Mesenteric fat pad (tissue), 1 donor: ENCODE measurements at regions not wholly inside any gene's neighbourhood (a gene's known extent, or its start where the extent isn't known, plus 50 kb on each side); places are given as distances from the start of the nearest gene placed in this dataset.
"Not testable (repeated sequence)": the region's sequence is repeated elsewhere in the genome, so short reads cannot be mapped to it uniquely, and the experiment has no call there.

Source experiments
- DNase-seq: peaks from one replicate; pipeline ENCODE4 v3.0.0-alpha.2; 2020; ENCODE audit warnings: low spot score
- donor health status: DM: yes; HTN: yes; CAD: no.

GRCh38 chr11:71182791-71183677 is 69.3 kb downstream of the SHANK2 start:
- peak; percentile 49 for DNase-seq

- DNase-seq = peak; percentile 71
Measured at GRCh38 chr11:71181566-71181965, 70.8 kb downstream of the SHANK2 start.

GRCh38 chr11:71180694-71181470 is 71.5 kb downstream of the SHANK2 start:
- DNase-seq = peak; percentile 62

DNA sequence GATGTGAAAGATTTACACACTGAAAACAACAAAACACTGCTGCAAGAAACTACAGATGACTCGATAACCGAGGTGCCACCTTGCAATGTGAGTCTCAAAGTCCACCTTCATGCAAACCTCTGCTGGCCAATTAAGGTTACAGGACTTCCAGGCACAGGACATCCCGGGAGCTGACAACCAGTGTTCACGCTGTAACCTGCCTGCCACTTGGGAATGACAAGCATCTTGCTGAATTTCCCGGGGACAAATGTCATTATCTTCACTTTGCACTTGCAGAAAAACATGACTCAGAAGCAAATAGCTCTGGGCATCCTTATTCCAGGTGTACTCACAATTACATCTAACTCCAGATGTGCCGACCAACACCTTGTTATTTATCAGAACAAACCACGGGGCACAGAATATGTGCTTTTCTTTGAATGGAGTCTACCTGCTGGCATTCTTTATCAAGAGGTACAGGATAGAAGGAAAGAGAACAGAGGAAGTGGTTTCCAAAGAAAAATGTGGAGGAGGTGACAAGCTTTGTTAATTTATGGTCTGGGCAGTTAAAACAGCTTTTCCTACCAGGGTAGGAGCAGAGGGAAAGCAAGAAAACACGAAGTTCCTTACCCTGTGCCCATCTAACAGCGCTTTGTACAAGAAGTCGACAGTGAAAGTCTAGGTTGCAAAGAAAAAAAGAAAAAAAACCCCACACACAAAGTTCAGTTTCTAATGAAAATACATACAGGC is 72.3 kb downstream of the SHANK2 start:
- peak; percentile 41 for DNase-seq

GRCh38 chr11:71178076-71178475 is 74.3 kb downstream of the SHANK2 start:
- no peak for DNase-seq

- no peak for DNase-seq
Measured at GRCh38 chr11:71176812-71177211, 75.6 kb downstream of the SHANK2 start.

DNA sequence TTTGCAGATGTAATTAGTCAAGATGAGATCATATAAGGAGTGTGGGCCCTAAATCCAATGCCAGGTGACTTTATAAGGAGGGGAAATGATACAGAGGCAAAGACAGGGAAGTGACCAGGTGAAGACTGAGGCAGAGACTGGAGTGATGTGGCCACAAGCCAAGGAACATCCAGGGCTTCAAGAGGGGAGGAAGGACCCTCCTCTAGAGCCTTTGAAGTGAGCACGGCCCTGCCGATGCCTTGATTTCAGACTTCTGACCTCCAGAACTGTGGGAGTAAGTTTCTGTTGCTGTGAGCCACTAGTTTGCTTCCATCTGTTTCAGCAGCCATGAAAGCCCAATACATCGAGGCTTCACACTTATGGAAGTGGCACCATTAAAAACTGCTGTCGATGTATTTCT is 78.7 kb downstream of the SHANK2 start:
- DNase-seq = no peak

DNA sequence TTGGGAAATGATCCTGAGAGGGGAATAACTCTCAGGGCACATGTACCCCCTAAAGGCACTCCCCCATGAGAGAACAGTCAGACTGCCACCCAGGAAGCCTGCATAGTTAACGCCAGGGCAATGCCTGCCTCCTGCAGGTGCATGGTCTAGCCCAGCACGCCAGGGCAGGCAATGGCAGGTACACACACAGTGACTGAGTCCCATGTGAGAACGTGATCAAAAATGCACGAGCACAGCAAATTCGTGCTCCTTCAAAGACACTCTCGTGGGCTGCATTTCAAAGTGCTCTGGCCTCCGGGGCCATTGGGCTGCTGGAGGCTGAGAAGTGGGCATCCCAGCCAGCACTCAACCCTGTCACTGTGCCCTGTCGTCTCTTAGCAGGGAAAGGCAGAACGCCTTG is 79.7 kb downstream of the SHANK2 start:
- DNase-seq = peak; percentile 45

DNA sequence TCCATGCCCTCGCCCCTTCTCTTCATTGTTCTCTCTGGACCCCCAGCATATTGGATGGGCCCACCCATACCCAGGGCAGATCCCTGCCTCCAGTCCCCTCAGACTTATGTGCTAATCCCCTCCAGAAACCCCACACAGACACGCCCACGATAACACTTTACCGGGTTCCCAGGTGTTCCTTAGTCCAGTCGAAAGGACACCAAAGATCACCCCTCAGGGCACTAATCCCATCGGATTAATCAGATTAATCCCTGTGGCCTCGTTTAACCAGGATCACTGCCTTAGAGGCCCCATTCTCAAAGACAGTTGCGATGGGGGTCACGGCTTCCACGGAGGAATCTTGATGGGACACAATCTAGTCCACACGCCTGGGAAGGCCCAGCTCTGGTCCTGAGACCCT is 80.8 kb downstream of the SHANK2 start:
- peak; percentile 53 for DNase-seq

- peak; percentile 81 for DNase-seq
Measured at GRCh38 chr11:71170624-71171423, 81.6 kb downstream of the SHANK2 start.

DNA sequence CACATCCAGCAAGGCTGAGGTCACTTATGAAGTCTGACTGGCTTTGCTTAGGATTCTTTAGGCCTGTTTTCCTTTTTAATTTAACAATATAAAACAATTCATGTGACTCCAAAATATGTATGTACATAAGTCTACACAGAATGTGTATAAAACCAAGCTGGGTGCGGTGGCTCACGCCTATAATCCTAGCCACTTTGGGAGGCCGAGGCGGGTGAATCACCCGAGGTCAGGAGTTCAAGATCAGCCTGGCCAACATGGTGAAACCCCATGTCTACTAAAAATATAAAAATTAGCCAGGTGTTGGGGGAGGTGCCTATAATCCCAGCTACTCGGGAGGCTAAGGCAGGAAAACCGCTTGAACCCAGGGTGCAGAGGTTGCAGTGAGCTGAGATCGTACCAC is 83.1 kb downstream of the SHANK2 start:
- peak; percentile 30 for DNase-seq

- DNase-seq = not testable (repeated sequence)
Measured at GRCh38 chr11:71167814-71168213, 84.6 kb downstream of the SHANK2 start.

- DNase-seq = peak; percentile 60
Measured at GRCh38 chr11:71165771-71166170, 86.6 kb downstream of the SHANK2 start.

GRCh38 chr11:71164621-71165020 is 87.8 kb downstream of the SHANK2 start:
- DNase-seq = peak; percentile 49

GRCh38 chr11:71164186-71164585 is 88.2 kb downstream of the SHANK2 start:
- peak; percentile 59 for DNase-seq

- DNase-seq = no peak
Measured at GRCh38 chr11:71163371-71163770, 89.0 kb downstream of the SHANK2 start.

DNA sequence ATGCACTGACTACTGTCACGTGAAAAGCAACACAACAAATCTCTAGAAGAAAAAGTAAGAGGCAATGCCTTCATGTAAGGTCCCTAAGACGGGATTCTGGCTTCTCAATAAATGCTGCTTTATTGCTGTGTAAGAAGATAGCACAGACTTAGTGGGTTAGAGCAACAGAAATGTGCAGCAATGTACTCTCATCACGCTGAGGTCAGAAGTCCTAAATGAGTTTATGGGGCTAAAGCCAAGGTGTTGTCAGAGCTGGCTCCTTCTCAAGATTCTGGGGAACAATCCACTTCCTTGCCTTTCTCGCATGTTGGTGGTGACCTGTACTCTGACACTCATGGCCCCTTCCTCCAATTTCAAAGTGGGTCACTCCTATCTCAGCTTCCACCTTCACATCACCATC is 93.4 kb downstream of the SHANK2 start:
- no peak for DNase-seq

DNA sequence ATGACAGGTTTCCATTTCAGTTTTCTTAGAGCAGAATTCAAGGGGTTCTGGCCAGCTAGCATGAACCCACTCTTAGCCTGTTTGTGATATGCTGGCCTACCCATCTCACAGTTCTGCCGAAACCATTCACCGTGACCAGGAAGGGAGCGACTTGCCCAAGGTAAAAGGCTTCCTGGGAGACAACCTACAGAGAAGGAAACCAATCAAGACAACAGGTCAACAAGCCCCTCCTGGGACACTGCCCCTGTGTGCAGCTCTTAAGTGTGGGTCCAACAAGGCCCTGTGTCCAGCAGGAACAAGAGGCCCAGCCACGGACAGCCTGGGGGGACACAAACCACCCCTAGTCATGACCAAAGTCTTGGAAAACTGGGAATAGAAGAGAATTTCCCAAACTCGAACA is 94.7 kb downstream of the SHANK2 start:
- DNase-seq = not testable (repeated sequence)

DNA sequence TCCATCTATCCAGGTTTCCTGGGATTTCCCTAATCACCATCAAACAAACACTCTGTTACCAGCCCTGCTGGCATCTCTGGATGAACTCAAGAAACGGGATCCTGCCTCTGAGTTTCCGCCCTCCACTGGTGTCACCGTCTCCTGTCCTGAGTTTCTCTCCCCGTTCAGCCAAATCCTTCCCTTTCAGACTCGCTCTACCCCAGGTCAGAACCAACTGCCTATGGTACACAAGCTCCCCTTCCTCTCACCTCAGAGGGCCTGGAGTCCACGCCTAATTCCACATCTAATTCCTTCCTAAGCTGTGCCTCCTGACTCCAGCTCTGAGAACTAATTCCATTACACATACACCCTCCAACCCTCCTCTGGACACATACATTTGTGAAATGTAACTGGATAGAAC is 96.1 kb downstream of the SHANK2 start:
- peak; percentile 68 for DNase-seq

- DNase-seq = peak; percentile 26
Measured at GRCh38 chr11:71155846-71156245, 96.5 kb downstream of the SHANK2 start.
